ENCODE measurements at regions not wholly inside any gene's neighbourhood (a gene's known extent, or its start where the extent isn't known, plus 50 kb on each side); places are given as distances from the start of the nearest gene placed in this dataset.

DNA sequence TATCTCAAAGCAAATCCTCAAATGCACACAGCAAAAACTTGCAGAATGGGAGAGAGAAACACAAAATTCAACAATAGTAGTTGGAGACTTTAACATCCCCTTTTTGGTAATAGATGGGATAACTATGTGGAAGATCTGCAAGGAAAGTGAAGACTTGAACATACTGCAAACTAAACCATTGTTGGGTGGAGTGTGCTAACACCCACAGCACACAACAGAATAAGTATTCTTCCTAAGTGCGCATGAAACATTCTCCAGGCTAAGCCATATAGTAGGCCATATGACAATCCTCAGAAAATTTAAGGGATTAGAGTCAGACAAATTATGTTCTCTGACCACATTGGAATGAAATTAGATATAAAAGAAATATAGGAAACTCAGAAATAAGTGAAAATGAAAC is 230.6 kb downstream of the FBXO15 start:
- no peak for DNase-seq

DNA sequence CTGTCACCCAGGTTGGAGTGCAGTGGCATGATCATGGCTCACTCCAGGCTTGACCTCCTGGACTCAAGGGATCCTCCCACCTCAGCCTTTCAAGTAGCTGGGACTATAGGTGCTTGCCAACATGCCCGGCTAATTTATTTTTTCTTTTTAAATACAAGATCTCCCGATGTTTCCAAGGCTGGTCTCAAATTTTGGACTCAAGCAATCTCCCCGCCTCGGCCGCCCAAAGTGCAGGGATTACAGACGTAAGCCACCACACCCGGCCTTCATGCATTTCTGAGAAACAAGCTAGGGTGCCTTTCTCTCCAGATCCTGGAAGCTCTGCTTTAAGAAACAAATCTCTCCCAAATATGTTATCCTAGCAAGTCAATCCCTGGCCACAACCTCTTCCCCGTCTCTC is 234.1 kb downstream of the FBXO15 start:
- no peak for DNase-seq

DNA sequence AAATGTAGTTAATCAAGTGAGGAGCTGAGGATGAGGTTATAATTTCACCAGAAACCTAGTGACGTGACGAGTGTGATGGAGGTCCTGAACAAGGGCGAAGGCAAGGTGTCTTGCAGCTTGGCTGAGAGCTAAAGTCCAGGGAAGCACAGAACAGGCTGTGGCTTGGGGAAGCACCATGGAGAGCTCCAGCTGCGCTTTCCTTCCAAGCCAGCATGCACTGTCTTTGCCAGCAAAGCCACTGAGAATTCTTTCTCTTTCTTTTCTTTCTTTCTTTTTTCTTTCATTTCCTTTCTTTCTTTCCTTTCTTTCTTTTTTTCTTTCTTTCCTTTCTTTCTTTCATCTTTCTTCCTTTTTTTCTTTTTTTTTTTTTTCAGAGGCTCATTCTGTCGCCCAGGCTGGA is 239.3 kb downstream of the FBXO15 start:
- DNase-seq = peak; percentile 45

DNA sequence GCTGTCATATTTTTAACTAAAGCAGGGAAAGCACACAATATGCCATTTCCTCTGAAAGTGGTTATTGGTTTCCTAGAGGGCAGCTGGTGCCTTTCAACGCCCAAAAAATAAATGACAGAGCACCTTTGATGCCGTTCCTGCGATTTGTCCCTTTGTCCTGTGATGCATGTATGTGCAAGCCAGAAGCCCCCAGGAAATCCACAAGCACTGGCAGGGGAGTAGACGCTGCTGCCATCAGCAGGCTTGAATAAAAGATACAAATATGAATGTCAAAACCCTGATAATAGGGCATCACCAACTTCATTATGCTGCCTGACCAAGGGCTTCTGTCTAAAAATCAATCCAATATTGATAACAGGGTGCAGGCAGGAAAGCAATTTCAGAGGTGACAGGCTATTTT is 246.1 kb downstream of the FBXO15 start:
- DNase-seq = no peak

DNA sequence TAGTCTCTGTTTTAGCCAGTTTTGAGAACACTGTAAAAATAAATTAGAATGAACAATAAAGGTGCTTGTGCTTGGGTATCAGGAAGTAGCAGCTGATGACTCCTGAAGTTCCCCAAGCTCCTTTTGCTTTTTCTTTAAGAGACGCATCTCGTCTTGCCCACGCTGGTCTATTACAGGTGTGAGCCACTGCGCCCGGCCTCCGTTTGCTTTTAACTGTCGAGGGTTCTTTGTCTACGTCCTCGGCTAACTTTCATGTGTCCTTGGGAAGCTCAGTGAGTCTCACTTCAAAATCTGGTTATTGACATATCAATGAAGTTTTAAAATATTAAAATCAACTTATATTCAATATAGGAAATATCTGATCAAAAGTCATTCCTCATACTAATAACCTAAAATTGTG is 246.5 kb downstream of the FBXO15 start:
- no peak for DNase-seq

DNA sequence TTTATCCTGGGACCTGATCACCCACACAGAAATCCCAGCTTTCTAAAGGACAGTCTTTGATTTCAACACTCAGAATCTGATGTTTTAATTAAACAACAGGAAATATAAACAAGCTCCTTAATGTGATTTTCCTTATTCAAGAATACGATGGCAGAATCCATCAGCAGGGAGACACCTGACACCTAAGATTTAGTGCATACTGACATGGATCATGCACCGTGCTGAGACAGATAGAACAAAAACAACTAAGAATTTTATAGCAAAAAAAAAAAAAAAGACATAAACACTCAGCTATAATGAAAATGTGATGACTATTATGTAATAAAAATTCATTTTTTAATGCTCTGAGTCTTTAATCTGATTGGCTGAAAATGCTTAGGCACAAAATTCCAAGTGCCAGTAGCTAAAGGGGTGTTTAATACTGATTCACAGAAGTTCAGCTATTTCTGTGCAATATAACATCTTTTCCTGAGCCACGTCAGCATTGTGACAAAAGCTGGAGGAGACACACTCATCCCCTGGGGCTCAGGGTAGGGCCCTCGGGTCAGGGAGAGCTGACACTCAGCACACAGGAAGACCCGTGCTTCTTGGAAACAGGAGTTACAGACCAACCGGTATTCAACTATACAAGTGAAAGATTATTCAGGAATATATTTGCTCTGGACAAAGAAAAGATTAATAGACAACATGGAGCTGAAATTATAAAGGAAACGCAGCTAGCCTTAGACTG is 247.4 kb downstream of the FBXO15 start:
- DNase-seq = no peak

DNA sequence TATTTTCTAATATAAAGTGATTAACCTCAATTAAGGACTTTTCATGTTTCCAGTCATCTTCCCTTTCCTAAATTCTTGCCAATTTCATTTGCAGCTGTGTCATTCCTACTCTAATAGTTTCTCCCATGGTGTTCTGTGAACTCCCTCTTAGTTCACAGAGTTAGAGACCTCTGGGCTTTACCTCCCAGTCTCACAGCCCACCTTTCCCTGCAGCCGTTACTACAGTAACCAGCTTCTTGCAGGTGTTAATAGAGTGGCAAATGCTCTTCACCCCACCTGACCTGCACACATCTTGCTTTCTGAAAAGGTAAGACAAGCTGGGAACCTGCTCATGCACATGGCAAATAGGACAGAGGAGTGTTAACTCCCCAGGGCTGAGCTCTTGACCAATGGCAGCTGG is 250.1 kb downstream of the FBXO15 start:
- no peak for DNase-seq

DNA sequence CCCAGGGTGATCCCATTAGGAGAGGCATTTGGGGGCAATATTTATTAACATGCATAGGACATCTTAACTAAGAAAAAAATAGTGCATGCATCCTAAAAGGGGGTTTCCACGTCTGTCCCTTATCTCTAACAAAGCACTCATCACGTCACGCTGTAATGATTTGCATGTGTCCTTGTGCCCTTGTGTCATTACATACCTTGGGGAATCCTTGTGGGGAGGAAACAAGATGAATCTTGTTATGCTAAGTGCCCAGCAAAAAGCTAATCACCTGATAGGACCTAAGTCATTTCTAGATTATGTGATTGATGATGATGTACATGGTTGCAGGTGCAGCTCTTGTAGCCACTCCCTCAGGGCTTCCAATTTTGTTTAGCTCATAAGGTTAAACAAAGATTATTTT is 250.9 kb downstream of the FBXO15 start:
- no peak for DNase-seq

DNA sequence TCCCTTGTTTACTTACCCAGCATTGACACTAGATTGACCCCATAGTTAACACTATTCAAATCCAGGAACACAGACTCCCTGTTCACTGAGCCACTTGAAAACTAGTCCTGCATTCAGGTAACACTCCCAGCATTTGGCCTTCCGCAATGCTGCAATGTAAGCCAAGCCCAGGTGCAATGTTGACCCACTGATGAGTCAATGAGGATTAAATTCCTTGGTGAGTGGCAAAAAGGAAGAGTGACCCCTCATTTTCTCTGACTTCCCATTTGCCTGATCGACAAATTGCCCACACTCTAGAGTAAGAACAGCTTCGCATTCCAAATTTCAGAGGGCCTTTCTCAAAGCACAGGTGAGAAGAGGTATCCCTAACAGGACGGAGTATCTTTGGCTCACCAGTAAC is 251.9 kb downstream of the FBXO15 start:
- DNase-seq = no peak

DNA sequence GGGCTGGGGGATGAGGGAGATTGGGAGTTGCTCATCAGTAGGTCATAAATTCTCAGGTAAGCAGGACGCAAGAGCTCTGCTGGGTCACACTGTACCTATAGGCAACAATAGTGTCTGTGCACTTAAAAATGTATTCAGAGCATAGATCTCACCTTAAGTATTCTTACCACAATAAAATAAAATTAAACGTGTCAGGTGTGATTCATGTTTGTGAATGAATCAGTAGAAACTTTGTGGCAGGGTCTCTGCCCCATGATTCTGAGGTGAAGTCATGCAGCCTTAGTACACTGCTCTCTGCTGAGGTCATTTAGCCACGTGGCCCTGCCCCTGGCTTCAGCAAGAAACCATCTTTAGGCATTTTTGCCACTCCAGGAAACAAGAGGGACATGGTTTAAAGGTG is 253.8 kb downstream of the FBXO15 start:
- DNase-seq = no peak

DNA sequence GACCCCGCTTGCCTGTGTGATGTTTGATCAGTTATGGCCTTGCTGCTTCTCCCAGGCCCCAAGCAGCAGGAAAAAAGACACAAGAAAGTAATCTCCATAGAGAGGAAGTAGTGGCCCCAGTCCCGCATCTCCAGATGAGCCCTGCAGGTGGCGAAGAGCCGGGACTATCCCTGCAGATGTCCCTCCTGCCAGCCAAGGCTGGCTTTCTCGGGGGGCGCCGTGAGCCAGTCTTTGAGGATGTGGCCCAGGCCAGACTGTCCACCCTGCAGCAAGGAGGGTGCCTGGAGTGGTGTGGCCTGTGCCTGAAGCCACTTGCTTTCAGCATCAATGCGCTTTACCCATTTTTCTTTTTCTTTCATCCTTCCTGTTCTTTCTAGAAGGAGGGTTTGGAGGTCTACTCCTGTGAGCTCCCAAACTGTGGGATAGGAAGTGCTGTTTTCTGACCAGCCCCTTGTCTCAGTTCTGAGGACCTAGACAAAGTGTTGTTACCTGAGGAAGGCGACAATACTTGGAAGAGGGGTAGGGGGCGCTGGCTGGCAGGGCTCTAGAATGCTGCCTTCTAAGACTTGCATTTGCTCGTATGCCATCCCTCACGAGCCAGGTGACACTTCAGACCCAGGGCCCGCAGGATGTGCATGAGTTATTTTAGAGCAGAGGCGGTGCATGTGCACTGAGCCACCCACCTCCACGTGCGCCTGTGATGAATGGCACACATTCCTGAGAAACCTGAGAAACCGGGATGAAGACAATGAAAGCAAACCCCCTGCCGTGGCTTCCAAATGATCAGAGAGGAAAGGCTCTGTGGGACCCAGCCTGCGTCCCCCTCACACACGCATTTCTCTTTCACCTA is 255.8 kb downstream of the FBXO15 start:
- DNase-seq = no peak

DNA sequence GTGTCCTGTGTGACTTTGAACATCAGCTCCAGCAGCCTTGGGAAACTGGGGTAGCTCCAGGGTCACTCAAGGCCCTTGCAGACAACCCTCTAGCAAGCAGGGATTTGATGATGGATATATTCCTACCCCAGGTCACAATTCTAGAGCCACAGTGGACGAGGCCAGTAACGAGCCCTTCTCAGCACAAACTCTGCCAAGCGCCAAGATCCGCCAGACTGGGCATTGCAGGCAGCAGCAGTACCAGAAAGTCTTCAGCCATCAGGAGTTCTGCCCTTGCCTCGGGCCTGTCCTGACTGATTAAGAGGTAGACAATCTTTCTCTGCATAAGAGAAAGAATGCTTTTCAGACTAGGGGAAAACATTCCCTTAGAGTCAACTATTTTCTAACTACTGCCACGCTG is 259.1 kb downstream of the FBXO15 start:
- DNase-seq = no peak

DNA sequence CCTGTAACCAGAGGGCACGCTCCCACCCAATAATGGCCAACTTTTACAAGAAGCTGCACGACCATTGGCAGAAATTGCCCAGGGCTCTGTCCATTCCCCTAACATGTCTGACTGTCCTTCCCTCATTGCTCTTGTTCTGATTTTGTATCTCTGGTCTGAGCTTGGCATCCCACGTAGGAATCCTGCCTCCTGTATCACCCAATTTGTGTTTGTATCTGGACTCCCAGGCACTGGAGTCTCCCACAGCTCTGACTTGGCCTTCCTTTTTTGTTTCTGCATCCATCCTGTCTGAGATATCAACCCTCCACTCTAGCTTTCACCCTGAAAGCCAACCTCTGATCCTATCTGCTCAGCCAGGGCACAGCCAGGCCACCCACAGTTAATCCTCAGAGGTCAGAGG is 259.8 kb downstream of the FBXO15 start:
- DNase-seq = no peak

DNA sequence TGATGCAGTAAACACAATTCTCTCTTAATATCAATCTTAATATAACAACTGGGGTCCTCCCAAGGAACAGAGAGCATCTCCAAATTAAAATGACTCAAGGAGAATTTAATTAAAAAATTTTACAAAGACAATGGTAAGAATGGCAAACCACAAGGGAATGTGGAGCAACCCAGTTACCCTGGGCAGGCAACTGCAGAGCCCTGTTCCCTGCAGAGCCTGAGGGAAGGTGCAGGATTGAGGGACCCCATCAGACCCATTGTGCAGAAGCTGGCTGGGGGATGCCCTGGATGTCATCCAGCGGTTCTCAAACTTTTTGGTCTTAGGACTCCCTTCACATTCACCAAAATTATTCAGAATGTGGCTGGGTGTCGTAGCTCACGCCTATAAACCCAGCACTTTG is 262.8 kb downstream of the FBXO15 start:
- no peak for DNase-seq

DNA sequence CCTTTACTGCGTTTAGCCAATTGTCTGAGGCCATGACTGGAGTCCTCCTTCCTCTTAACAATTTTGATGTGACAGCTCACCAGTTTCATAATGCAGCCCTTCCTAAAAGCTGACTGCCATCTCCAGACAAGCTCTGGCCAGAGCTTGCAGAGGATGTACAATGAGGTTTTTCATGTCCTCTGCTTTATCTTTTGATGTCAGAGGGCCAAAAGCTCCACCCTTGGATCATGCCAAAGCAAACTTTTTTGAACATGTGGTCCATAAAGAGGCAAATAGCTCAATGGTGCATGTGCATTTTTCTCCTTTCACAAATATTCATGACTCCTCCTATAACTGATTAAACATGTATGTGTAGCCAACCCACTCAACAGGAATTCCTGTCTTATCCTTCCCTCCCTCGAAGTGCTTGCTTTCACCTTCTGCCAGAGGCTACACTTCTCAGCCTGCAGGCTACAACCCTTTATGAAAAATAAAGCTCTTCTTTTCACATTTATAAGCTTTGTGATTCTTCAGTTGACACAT is 266.2 kb downstream of the FBXO15 start:
- DNase-seq = peak; percentile 46

DNA sequence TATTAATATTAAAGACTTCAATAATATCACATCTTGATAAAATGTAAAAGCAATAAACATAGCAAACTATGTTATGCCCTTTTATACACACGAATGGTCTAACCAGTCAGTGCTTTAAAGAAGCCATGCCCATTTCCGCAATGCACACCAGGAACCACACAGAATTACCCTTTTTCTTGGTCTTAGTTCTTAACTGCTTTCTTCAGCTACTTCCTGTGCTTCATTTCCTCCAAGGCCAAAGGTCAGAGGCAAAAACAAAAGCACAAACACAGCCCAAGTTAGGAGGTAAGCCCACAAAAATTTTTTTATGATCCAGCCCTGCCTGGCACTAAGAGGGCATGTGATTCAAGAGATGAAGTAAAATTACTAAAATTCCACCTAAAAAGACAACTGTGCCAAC is 267.2 kb downstream of the FBXO15 start:
- no peak for DNase-seq

DNA sequence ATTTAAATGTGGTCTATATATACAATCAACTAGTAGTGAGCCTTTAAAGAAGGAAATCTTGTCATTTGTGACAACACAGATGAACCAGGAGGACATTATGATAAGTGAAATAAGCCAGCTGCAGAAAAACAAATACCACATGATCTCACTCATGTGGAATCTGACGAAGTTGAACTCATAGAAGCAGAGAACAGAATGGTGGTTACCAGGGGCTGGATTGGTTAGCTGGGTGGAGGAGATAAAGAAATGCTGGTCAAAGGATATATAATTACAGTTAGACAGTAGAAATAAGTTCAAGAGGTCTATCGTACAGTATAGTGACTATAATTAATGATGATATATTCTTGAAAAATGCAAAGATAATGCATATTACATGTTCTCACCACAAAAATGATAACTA is 267.9 kb downstream of the FBXO15 start:
- DNase-seq = peak; percentile 63

DNA sequence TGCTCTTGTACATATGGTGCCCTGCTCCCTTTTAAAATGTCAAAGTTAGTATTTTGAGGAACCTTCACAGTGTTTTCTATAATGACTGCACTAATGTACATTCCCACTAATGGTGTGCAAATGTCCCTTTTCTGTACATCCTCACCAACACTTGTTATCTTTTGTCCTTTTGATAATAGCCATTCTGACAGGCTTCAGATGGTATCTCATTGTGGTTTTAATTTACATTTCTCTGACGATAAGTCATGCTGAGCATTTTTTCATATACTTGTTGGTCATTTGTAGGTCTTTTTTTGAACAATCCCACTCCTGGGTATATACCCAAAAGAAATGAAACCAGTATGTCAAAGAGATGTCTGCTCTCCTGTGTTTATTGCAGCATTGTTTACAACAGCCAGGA is 268.3 kb downstream of the FBXO15 start:
- peak; percentile 9 for DNase-seq

DNA sequence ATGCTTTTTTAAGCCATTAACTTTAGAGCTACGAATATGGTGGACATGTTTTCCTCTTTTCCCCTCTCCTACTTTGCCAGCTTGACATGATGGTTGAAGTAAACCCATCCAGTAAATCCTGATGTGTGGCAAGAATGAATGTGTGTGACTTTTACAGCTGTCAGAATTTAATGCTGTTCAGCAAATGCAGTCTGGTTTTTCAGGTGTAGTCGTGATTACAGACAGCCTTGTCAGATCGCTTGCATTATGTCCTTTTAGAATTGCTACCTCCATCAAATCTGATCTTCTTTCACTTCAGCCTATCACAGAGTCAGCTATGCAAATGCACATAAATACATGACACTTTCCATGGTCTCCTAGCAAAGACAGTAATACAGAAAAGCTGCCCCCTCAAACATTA is 278.5 kb downstream of the FBXO15 start:
- DNase-seq = no peak

DNA sequence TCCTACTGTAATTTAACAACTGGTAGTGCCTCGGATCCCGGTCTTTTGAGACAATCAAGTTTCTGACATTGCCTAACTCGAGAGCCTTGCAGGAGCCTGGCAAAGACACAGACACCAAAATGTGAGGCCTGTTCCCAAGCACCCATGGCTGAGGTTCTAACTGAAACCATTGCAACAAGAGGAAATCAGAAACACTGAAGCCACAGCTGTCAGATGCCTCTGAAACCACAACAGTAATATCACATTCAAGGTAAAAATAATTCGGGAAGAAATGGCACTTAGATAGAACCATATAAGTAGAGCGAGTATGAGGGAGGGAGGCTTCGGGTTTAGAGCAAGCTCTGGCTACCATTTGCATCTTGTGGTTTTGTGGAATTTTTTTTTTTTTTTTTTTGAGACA is 285.9 kb downstream of the FBXO15 start:
- no peak for DNase-seq

DNA sequence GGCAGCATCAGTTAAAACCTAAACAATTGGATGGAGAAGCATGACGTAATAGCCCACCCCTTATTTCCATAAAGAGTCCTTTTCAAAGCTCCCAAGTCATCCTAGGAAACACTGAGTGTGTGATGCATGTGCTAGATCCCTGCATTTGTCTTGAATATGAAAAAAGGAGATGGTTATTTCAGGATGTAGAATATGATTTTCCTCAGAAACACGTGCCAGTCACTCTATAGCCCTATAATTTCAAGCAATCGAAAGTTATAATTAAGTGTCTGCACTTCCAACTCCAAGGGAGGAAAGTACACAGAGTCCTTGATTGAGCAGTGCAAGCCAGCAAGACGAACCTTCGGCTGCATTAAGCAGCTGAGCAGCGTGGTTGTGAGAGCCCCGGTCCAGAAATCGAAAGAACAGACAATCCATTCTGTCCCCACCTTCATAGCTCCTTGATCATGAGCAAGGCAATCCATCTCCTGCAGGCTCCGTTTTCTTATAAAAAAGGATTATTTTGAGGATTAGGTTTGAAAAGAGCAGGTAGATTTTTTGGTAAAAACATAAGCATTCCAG is 287.7 kb downstream of the FBXO15 start:
- no peak for DNase-seq

DNA sequence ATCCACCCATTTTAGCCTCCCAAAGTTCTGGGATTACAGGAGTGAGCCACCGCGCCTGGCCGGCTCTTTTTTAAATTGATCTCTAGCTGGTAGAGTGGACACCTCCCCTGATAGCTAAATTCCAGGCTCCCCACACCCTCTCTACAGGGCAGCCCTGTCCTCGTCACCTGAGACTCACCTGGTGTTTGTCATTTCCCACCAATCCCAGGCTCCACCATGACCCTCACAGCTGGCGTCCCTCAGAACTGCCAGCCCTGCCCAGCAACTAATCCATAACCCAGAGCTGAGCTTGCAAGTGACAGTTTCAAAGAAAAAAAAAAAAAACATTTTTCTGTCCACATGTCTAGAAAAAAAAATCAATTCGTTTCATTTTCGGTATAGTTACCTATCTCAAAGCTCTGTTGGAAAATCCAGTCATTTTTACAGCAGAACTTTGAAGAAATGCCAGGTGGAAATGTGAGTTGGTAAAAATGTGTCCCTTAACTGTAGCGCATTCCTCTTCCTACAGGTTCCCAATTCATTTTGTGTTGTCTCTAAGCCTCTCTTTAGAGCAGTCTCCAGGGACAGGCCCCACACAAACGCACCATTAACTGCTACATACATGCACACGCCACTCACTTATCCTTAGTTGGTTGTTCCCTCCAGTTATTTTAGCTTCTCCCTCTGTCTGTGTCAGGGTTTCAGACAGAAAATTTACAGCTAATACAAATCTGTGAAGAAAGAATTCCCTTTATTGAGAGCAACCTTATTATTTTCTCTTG is 294.7 kb downstream of the FBXO15 start:
- no peak for DNase-seq

DNA sequence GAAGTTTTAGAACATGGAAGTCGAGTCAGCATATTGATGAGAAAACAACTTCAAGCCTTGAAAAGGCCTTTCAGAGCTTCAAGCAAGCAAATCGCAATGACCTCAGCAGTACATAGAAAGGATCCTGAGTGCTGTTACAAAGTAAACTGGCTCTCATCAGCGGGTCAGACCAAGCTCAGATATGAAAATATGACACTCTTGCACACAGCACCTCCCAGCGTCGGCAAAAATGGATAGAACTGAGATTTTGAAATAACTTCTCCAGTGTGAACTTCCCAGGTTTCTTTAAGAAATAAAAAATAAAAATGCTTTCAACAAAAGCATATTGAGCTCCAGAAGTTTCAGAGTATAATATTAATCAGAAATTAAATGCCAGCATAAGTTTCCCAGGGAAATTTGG is 296.9 kb downstream of the FBXO15 start:
- no peak for DNase-seq
